ENCODE measurements at regions not wholly inside any gene's neighbourhood (a gene's known extent, or its start where the extent isn't known, plus 50 kb on each side); places are given as distances from the start of the nearest gene placed in this dataset.
"Not testable (repeated sequence)": the region's sequence is repeated elsewhere in the genome, so short reads cannot be mapped to it uniquely, and the experiment has no call there.

- Mint-ChIP-seq H3K4me3 (no peak overlapping the region), H3K4me1 (no peaks in the 10 kb centered on the region), H3K9me3 (no peaks in the 10 kb centered on the region), H3K36me3 (ENCODE audit: low read depth) (no peaks in the 10 kb centered on the region), H3K27ac (no peak overlapping the region), H3K27me3 (no peaks in the 10 kb centered on the region)
- intact Hi-C loops (cut with micrococcal nuclease) = loop anchor here (5.0 kb wide), 1 partner anchor 140 kb away; no protein-coding TSS in a partner anchor
- DNase-seq = no peak
Observed at GRCh38 chr5:91641730-91642350, 258.7 kb upstream of the ARRDC3 start.

- no peak overlapping the region for H3K4me3 Mint-ChIP-seq
- no peaks in the 10 kb centered on the region for H3K27me3 Mint-ChIP-seq
- DNase-seq = no peak
- H3K27ac Mint-ChIP-seq = no peak overlapping the region
- no peaks in the 10 kb centered on the region for H3K9me3 Mint-ChIP-seq
- no peaks in the 10 kb centered on the region for H3K4me1 Mint-ChIP-seq
- intact Hi-C loops (cut with micrococcal nuclease) = loop anchor here (5.0 kb wide), 1 partner anchor 137 kb away; no protein-coding TSS in a partner anchor
- no peaks in the 10 kb centered on the region for H3K36me3 Mint-ChIP-seq (ENCODE audit: low read depth)
Observed at GRCh38 chr5:91639744-91640143, 256.6 kb upstream of the ARRDC3 start.

- H3K4me3 Mint-ChIP-seq = no peak overlapping the region
- H3K9me3 Mint-ChIP-seq = no peaks in the 10 kb centered on the region
- intact Hi-C loops (cut with micrococcal nuclease) = no loop called here
- H3K36me3 Mint-ChIP-seq (ENCODE audit: low read depth) = no peaks in the 10 kb centered on the region
- no peak overlapping the region for H3K27ac Mint-ChIP-seq
- no peak for DNase-seq
- no peaks in the 10 kb centered on the region for H3K4me1 Mint-ChIP-seq
- no peaks in the 10 kb centered on the region for H3K27me3 Mint-ChIP-seq
Observed at GRCh38 chr5:91638010-91638409, 254.9 kb upstream of the ARRDC3 start.

- Mint-ChIP-seq H3K27ac (no peak overlapping the region), H3K9me3 (no peaks in the 10 kb centered on the region), H3K27me3 (no peaks in the 10 kb centered on the region), H3K4me3 (no peak overlapping the region), H3K4me1 (no peaks in the 10 kb centered on the region), H3K36me3 (ENCODE audit: low read depth) (no peaks in the 10 kb centered on the region)
- intact Hi-C loops (cut with micrococcal nuclease) = no loop called here
- DNase-seq = no peak
Observed at GRCh38 chr5:91635950-91636734, 253.0 kb upstream of the ARRDC3 start.

- Mint-ChIP-seq H3K27ac (no peak overlapping the region), H3K36me3 (ENCODE audit: low read depth) (no peaks in the 10 kb centered on the region), H3K4me1 (no peaks in the 10 kb centered on the region), H3K9me3 (no peaks in the 10 kb centered on the region), H3K27me3 (no peaks in the 10 kb centered on the region), H3K4me3 (no peak overlapping the region)
- intact Hi-C loops (cut with micrococcal nuclease) = no loop called here
- DNase-seq = no peak
Observed at GRCh38 chr5:91632871-91633270, 249.8 kb upstream of the ARRDC3 start.

GRCh38 chr5:91611746-91612145 lies 228.6 kb upstream of the ARRDC3 start:
- Mint-ChIP-seq H3K4me1 (no peaks in the 10 kb centered on the region), H3K9me3 (no peaks in the 10 kb centered on the region), H3K27ac (no peak overlapping the region), H3K4me3 (no peak overlapping the region), H3K36me3 (ENCODE audit: low read depth) (no peaks in the 10 kb centered on the region), H3K27me3 (no peaks in the 10 kb centered on the region)
- no peak for DNase-seq
- intact Hi-C loops (cut with micrococcal nuclease) = no loop called here

GRCh38 chr5:91607675-91608074 lies 224.6 kb upstream of the ARRDC3 start:
- no peak overlapping the region for H3K4me3 Mint-ChIP-seq
- H3K9me3 Mint-ChIP-seq = no peaks in the 10 kb centered on the region
- H3K36me3 Mint-ChIP-seq (ENCODE audit: low read depth) = no peaks in the 10 kb centered on the region
- H3K4me1 Mint-ChIP-seq = no peaks in the 10 kb centered on the region
- intact Hi-C loops (cut with micrococcal nuclease) = no loop called here
- H3K27me3 Mint-ChIP-seq = no peaks in the 10 kb centered on the region
- no peak overlapping the region for H3K27ac Mint-ChIP-seq
- no peak for DNase-seq

- Mint-ChIP-seq H3K4me3 (no peak overlapping the region), H3K27ac (no peak overlapping the region), H3K27me3 (no peaks in the 10 kb centered on the region), H3K36me3 (ENCODE audit: low read depth) (no peaks in the 10 kb centered on the region), H3K4me1 (no peaks in the 10 kb centered on the region), H3K9me3 (no peaks in the 10 kb centered on the region)
- intact Hi-C loops (cut with micrococcal nuclease) = no loop called here
- DNase-seq = no peak
Observed at GRCh38 chr5:91599863-91600262, 216.7 kb upstream of the ARRDC3 start.

GRCh38 chr5:91598216-91598615 lies 215.1 kb upstream of the ARRDC3 start:
- Mint-ChIP-seq H3K27me3 (no peaks in the 10 kb centered on the region), H3K4me3 (no peak overlapping the region)

GRCh38 chr5:91595424-91595823 lies 212.3 kb upstream of the ARRDC3 start:
- intact Hi-C loops (cut with micrococcal nuclease) = no loop called here
- H3K4me3 Mint-ChIP-seq = no peak overlapping the region

More at GRCh38 chr5:91598216-91598615, 215.1 kb upstream of the ARRDC3 start:
- H3K27ac Mint-ChIP-seq = no peak overlapping the region
- H3K9me3 Mint-ChIP-seq = no peaks in the 10 kb centered on the region
- H3K4me1 Mint-ChIP-seq = no peaks in the 10 kb centered on the region
- intact Hi-C loops (cut with micrococcal nuclease) = no loop called here
- no peak for DNase-seq
- no peaks in the 10 kb centered on the region for H3K36me3 Mint-ChIP-seq (ENCODE audit: low read depth)

GRCh38 chr5:91591076-91591475 lies 208.0 kb upstream of the ARRDC3 start:
- no peak overlapping the region for H3K27ac Mint-ChIP-seq

More at GRCh38 chr5:91595424-91595823, 212.3 kb upstream of the ARRDC3 start:
- no peaks in the 10 kb centered on the region for H3K36me3 Mint-ChIP-seq (ENCODE audit: low read depth)
- no peaks in the 10 kb centered on the region for H3K27me3 Mint-ChIP-seq
- H3K4me1 Mint-ChIP-seq = no peaks in the 10 kb centered on the region
- H3K9me3 Mint-ChIP-seq = peaks cover 8% of the 10 kb centered on the region
- DNase-seq = no peak
- no peak overlapping the region for H3K27ac Mint-ChIP-seq

GRCh38 chr5:91586232-91586631 lies 203.1 kb upstream of the ARRDC3 start:
- no peak overlapping the region for H3K4me3 Mint-ChIP-seq
- intact Hi-C loops (cut with micrococcal nuclease) = no loop called here
- H3K4me1 Mint-ChIP-seq = no peaks in the 10 kb centered on the region
- peaks cover 12% of the 10 kb centered on the region for H3K9me3 Mint-ChIP-seq
- H3K36me3 Mint-ChIP-seq (ENCODE audit: low read depth) = no peaks in the 10 kb centered on the region
- H3K27ac Mint-ChIP-seq = no peak overlapping the region
- no peak for DNase-seq
- H3K27me3 Mint-ChIP-seq = no peaks in the 10 kb centered on the region

More at GRCh38 chr5:91591076-91591475, 208.0 kb upstream of the ARRDC3 start:
- intact Hi-C loops (cut with micrococcal nuclease) = no loop called here
- Mint-ChIP-seq H3K27me3 (no peaks in the 10 kb centered on the region), H3K4me3 (no peak overlapping the region), H3K36me3 (ENCODE audit: low read depth) (no peaks in the 10 kb centered on the region), H3K4me1 (no peaks in the 10 kb centered on the region), H3K9me3 (peaks cover 15% of the 10 kb centered on the region)
- DNase-seq = no peak

- DNase-seq = no peak
- Mint-ChIP-seq H3K9me3 (peaks cover 7% of the 10 kb centered on the region), H3K27me3 (no peaks in the 10 kb centered on the region), H3K27ac (no peak overlapping the region), H3K4me1 (no peaks in the 10 kb centered on the region), H3K4me3 (no peak overlapping the region), H3K36me3 (ENCODE audit: low read depth) (no peaks in the 10 kb centered on the region)
- intact Hi-C loops (cut with micrococcal nuclease) = no loop called here
Observed at GRCh38 chr5:91584352-91584751, 201.2 kb upstream of the ARRDC3 start.

GRCh38 chr5:91566012-91566411 lies 182.9 kb upstream of the ARRDC3 start:
- H3K4me1 Mint-ChIP-seq; H3K27ac Mint-ChIP-seq; H3K27me3 Mint-ChIP-seq; intact Hi-C loops (cut with micrococcal nuclease); H3K36me3 Mint-ChIP-seq (ENCODE audit: low read depth); H3K4me3 Mint-ChIP-seq; DNase-seq: not testable (repeated sequence)
- H3K9me3 Mint-ChIP-seq = peaks cover 11% of the 10 kb centered on the region

Measured in activated CD4-positive, alpha-beta T cell treated with anti-CD3 and anti-CD28 coated beads, Interleukin-2, amount 10 ng/mL, durations not matched to agents 24 days and 14 days (primary cell).